Fibroblast of gingiva (primary cell): ENCODE measurements at regions not wholly inside any gene's neighbourhood (a gene's known extent, or its start where the extent isn't known, plus 50 kb on each side); places are given as distances from the start of the nearest gene placed in this dataset.
"Not testable (repeated sequence)": the region's sequence is repeated elsewhere in the genome, so short reads cannot be mapped to it uniquely, and the experiment has no call there.

Source experiments
- DNase-seq: peaks from one replicate; pipeline ENCODE4 v3.0.0-alpha.2; 2011; ENCODE audit warnings: low read depth

- not testable (repeated sequence) for DNase-seq
Measured at GRCh38 chrX:149420566-149420965, 84.5 kb downstream of the IDS start.

GRCh38 chrX:149398027-149398426, 107.1 kb downstream of the IDS start:
- no peak for DNase-seq

GRCh38 chrX:149392921-149393320, 112.2 kb downstream of the IDS start:
- no peak for DNase-seq

- no peak for DNase-seq
Measured at GRCh38 chrX:149383852-149384251, 121.3 kb downstream of the IDS start.

- DNase-seq: no peak
Measured at GRCh38 chrX:149374751-149375150, 130.4 kb downstream of the IDS start.

- no peak for DNase-seq
Measured at GRCh38 chrX:149372866-149373265, 132.2 kb downstream of the IDS start.

- DNase-seq: no peak
Measured at GRCh38 chrX:149371986-149372385, 133.1 kb downstream of the IDS start.

- DNase-seq: no peak
Measured at GRCh38 chrX:149370097-149370496, 135.0 kb downstream of the IDS start.

GRCh38 chrX:149365552-149365951, 139.6 kb downstream of the IDS start:
- DNase-seq: no peak

- DNase-seq: no peak
Measured at GRCh38 chrX:149365061-149365460, 140.0 kb downstream of the IDS start.

GRCh38 chrX:149363965-149364364, 141.1 kb downstream of the IDS start:
- DNase-seq: no peak

- DNase-seq: no peak
Measured at GRCh38 chrX:149346306-149346705, 158.8 kb downstream of the IDS start.

- DNase-seq: no peak
Measured at GRCh38 chrX:149322316-149322715, 182.8 kb downstream of the IDS start.

- peak; percentile 6 for DNase-seq
Measured at GRCh38 chrX:149313871-149314371, 191.2 kb downstream of the IDS start.

GRCh38 chrX:149312988-149313387, 192.1 kb downstream of the IDS start:
- DNase-seq: no peak

- DNase-seq: no peak
Measured at GRCh38 chrX:149312097-149312496, 193.0 kb downstream of the IDS start.

- no peak for DNase-seq
Measured at GRCh38 chrX:149302705-149303104, 202.4 kb downstream of the IDS start.

GRCh38 chrX:149298111-149298510, 207.0 kb downstream of the IDS start:
- no peak for DNase-seq

- no peak for DNase-seq
Measured at GRCh38 chrX:149296092-149296491, 209.0 kb downstream of the IDS start.

- DNase-seq: peak; percentile 12
Measured at GRCh38 chrX:149286940-149287349, 218.2 kb downstream of the IDS start.

- no peak for DNase-seq
Measured at GRCh38 chrX:149284616-149285015, 220.5 kb downstream of the IDS start.

GRCh38 chrX:149283853-149284252, 221.3 kb downstream of the IDS start:
- DNase-seq: no peak

GRCh38 chrX:149282909-149283308, 222.2 kb downstream of the IDS start:
- DNase-seq: no peak

- no peak for DNase-seq
Measured at GRCh38 chrX:149280011-149280410, 225.1 kb downstream of the IDS start.

GRCh38 chrX:149275836-149276235, 229.3 kb downstream of the IDS start:
- DNase-seq: peak; percentile 36
